AG20443 (cell line): ENCODE measurements at regions not wholly inside any gene's neighbourhood (a gene's known extent, or its start where the extent isn't known, plus 50 kb on each side); places are given as distances from the start of the nearest gene placed in this dataset.

ENCODE experiments used
- DNase-seq: peaks from one replicate; pipeline ENCODE4 v3.0.0; 2012; ENCODE audit warnings: low spot score, mixed read lengths

DNA sequence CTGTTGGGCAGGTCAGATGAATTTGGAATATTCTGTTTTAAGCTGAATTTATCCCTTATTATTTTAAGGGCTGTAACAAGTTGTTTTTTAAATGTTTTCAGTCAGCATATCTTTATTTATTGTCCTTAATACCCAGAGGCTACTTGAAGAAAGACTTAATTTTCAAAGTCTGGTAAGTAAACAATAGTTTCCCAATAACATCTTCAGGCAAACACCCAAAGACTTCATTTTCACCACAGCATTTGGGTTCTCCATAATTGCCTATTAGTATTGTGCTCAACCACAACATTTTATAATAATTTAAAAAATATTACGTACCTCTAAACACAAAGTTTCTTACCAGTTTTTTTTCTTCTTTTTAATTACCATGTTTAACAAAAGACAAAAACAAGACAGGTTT lies 60.0 kb upstream of the MKLN1 start:
- DNase-seq: no peak

DNA sequence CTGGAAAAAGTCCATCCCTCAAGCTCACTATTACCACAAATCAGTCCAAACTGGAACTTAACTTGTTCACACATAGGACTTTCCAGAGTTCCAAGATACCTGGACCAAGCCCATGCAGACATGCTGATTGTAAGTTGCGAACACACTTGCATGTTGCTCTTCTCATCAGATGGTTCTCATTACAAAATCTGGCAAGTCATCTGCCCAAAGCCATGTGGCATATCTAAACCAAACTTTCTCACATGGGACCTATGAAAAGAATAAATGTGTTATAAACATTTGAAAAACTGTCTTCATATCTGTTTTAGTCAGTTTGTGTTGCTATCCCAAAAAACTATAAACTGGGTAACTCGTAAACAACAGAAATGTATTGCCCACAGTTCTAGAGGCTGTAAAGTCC lies 58.8 kb upstream of the MKLN1 start:
- no peak for DNase-seq

DNA sequence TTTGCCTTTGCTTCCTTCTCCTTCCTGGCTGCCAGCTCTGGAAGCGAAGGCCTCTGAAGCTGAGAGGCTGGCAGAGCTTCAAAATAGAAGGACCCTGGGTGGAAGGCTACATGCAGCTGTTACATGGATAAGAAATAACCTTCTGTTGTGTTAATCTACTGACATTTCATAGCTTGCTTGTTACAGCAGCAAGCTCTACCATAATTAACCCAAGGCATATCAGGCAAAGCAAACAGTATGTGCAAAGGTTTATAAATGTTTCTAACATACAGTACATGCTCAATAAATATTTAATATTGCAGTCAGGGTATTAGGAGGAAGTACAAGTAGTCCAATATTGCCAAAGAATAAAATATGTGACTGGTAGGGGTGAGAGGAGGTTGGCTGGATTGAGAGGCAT lies 55.6 kb upstream of the MKLN1 start:
- DNase-seq: no peak

DNA sequence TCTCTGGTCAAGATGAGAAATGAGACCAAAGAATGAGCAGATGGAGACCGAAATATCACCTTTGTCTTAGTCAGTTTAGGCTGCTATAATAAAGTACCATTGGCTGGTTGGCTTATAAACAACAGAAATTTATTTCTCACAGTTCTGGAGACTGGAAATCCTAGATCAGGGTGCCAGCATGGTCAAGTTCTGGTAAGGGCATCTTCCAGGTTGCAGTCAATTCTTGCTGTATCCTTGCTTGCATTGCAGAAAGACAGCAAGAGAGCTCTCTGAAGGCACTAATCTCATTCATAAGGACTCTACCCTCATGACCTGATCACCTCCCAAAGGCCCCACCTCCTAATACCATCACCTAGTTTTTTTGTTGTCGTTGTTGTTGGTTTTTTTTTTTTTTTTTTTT lies 52.7 kb upstream of the MKLN1 start:
- DNase-seq: no peak

DNA sequence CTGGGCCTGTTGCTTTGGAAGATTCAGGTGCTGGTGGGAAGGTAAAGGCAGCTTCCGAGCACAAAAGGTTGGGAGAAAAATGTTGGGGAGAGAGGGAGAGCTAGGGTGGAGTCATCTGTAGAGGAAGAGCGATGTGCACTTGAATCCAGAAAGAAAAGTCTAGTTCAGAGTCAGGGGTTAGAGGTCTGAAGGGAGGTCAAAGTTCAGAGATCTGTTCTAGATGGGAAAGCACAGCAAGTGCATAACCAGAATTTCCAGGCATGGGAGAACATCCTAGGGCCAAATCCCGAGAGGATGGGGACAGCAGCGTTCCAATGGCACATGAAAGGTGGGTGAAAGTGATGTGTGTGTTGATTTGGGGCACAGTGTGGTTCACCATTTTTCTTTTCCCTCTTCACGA lies 51.5 kb upstream of the MKLN1 start:
- no peak for DNase-seq

DNA sequence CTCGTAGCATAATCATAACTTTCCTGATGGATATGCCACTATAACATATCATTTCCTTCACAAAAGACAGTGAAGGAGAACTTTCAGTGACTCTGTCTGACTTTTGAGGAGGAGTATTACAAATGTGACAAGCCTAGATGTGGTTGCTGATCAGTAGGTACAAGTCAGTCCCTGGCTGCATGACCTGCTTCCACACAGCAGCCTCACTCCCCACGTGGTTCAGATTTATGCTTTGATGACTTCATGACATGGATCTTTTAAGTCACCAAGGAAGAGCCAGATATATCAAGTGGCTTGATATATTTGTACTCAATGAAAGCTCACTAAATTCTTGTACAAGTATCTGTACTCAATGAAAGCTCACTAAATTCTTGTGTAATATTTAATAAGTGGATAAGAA lies 50.9 kb upstream of the MKLN1 start:
- DNase-seq: no peak
